K562 (cell line): ENCODE measurements at regions not wholly inside any gene's neighbourhood (a gene's known extent, or its start where the extent isn't known, plus 50 kb on each side); places are given as distances from the start of the nearest gene placed in this dataset.

ENCODE experiments used
- ATAC-seq: fragments of 200-7000 bp; cut with Tn5 transposase; 3 replicates; pipeline ENCODE4 v1.9.1; 2020; ENCODE audit warnings: moderate library complexity
- BruUV-seq: library from RNA; stranded (reverse); fragments of 400-500 nt; replicated peaks from 2 replicates; lab custom pipeline; 2021; lab: Mats Ljungman, UMichigan
- CTCF ChIA-PET: fragments of 300-600 bp; formaldehyde crosslinking; extraction: SDS; loops from one replicate; lab custom pipeline; 2021; ENCODE audit warnings: low intra/inter-chr PET ratio; lab: Yijun Ruan, JAX
- POLR2A ChIA-PET: fragments of 300-600, 350-650 bp; sonication (Branson Sonifier 250); formaldehyde crosslinking; extraction: SDS; loops from one replicate; lab custom pipeline; 2021; ENCODE audit warnings: antibody characterized with exemption, inconsistent platforms; lab: Yijun Ruan, JAX
- DNase-seq, 4 experiments: peaks; one replicate each; pipeline versions ENCODE4 v3.0.0 to v3.0.0-alpha.2; 2011 to 2018; ENCODE audit warnings: low spot score in 3 of 4, mixed read lengths in 3 of 4; ENCODE audit errors: extremely low read depth in 1 of 4
- FAIRE-seq: peaks from 2 replicates; lab custom pipeline; 2011; peaks lifted over from hg19 to GRCh38; lab: Jason Lieb, UNC
- H2AFZ ChIP-seq: 2 replicates; pipeline ENCODE4 v1.6.0; 2011; ENCODE audit warnings: low read depth, low read length, control low read depth, inconsistent platforms
- H3K27ac ChIP-seq: fragments of 200-600 bp; 3 replicates; pipeline ENCODE4 v1.8.0; 2011; ENCODE audit warnings: low read depth, mild to moderate bottlenecking, control low read depth, inconsistent platforms, low read length, moderate library complexity, mixed read lengths; ENCODE audit errors: extremely low read depth
- H3K27me3 ChIP-seq, 2 experiments: fragments of 300-600 bp in 1 of 2; 2 replicates in 1 of 2; 3 replicates in 1 of 2; pipeline versions ENCODE4 v1.6.0 to v1.8.0; 2011; ENCODE audit warnings: inconsistent platforms in 2 of 2, low read length in 2 of 2, mild to moderate bottlenecking in 1 of 2, mixed read lengths in 1 of 2, moderate library complexity in 1 of 2; ENCODE audit not compliant: control insufficient read depth in 2 of 2, insufficient read depth in 2 of 2
- H3K36me3 ChIP-seq: fragments of 300-600 bp; 3 replicates; pipeline ENCODE4 v1.8.0; 2011; ENCODE audit warnings: mild to moderate bottlenecking, low read length, inconsistent platforms; ENCODE audit not compliant: control insufficient read depth, insufficient read depth
- H3K4me1 ChIP-seq, 2 experiments: fragments of 200-600 bp in 1 of 2; replicated peaks in 1 of 2; 2 replicates in 1 of 2; 3 replicates in 1 of 2; pipeline versions ENCODE4 v1.5.1 to v1.8.0; 2011; ENCODE audit warnings: inconsistent platforms in 2 of 2, low read length in 2 of 2, mild to moderate bottlenecking in 1 of 2, mixed read lengths in 1 of 2, moderate library complexity in 1 of 2; ENCODE audit not compliant: control insufficient read depth in 2 of 2, insufficient read depth in 2 of 2
- H3K4me2 ChIP-seq: 2 replicates; pipeline ENCODE4 v1.6.1; 2011; ENCODE audit warnings: low read length, control low read depth, inconsistent platforms, mixed read lengths; ENCODE audit not compliant: insufficient read depth
- H3K4me3 ChIP-seq: fragments of 200-600 bp; sonication (generic), shearing (Covaris generic); 2 replicates; pipeline ENCODE4 v1.5.1; 2016; ENCODE audit warnings: control low read depth, inconsistent platforms
- H3K79me2 ChIP-seq: fragments of 200-600 bp; 3 replicates; pipeline ENCODE4 v1.8.0; 2011; ENCODE audit warnings: low read length, inconsistent platforms; ENCODE audit not compliant: control insufficient read depth, insufficient read depth
- H3K9ac ChIP-seq, 2 experiments: 2 replicates each; pipeline versions ENCODE4 v1.6.0 to v1.6.1; 2011; ENCODE audit warnings: low read depth in 2 of 2, low read length in 2 of 2, control low read depth in 1 of 2, inconsistent platforms in 1 of 2, mild to moderate bottlenecking in 1 of 2, mixed read lengths in 1 of 2; ENCODE audit not compliant: insufficient read depth in 1 of 2
- H3K9me1 ChIP-seq: one replicate; pipeline ENCODE4 v1.6.0; 2011; ENCODE audit warnings: inconsistent platforms, mild to moderate bottlenecking, low read length, moderate library complexity; ENCODE audit not compliant: control insufficient read depth, insufficient read depth
- H3K9me3 ChIP-seq: replicated peaks from 2 replicates; pipeline ENCODE4 v1.5.1; 2011; ENCODE audit warnings: low read depth, low read length, inconsistent platforms; ENCODE audit not compliant: control insufficient read depth, insufficient read depth
- H4K20me1 ChIP-seq: replicated peaks from 2 replicates; pipeline ENCODE4 v1.6.1; 2011; ENCODE audit warnings: low read length, inconsistent platforms, mixed read lengths; ENCODE audit not compliant: control insufficient read depth, insufficient read depth
- ARID2 ChIP-seq: fragments of 450-650 bp; IDR thresholded peaks from 2 replicates; pipeline ENCODE4 v1.6.1; 2017; ENCODE audit warnings: antibody characterized with exemption, mild to moderate bottlenecking
- TEAD1 ChIP-seq, 2 experiments: fragments of 450-650 bp in 1 of 2; sonication (generic) in 1 of 2; formaldehyde crosslinking; IDR thresholded peaks; 2 replicates each; pipeline versions ENCODE4 v1.4.0 to v1.8.0; 2020 to 2022; ENCODE audit warnings: mild to moderate bottlenecking in 2 of 2, missing genetic modification reagents in 1 of 2
- ZNF217 ChIP-seq: sonication (generic); formaldehyde crosslinking; IDR thresholded peaks from 2 replicates; pipeline ENCODE4 v1.8.0; 2022; ENCODE audit warnings: mild to moderate bottlenecking, missing genetic modification reagents
- WGBS: fragments of 100-300 bp; shearing (Covaris generic); methylation state at CpG from one replicate; pipeline ENCODE4 v1.1.6; 2016; ENCODE audit warnings: low coverage, mixed read lengths; ENCODE audit not compliant: insufficient coverage; ENCODE audit errors: missing lambda C conversion rate; 5-methylcytosine and 5-hydroxymethylcytosine counted together
- in situ Hi-C: fragments of 300-500 bp; cut with MboI; formaldehyde crosslinking; loops from 4 replicates; pipeline ENCODE4 v1.15.0; 2018; ENCODE audit warnings: inconsistent platforms, mixed read lengths
- intact Hi-C: fragments of 100-400 bp; cut with micrococcal nuclease; formaldehyde crosslinking; loops from 2 replicates; pipeline ENCODE4 v1.14.2; 2022
- TF ChIP-seq, protein P1 (sequence below): sonication (generic); formaldehyde crosslinking; IDR thresholded peaks from 2 replicates; pipeline ENCODE4 v1.8.0; 2022; ENCODE audit warnings: mild to moderate bottlenecking, missing genetic modification reagents

DNA sequence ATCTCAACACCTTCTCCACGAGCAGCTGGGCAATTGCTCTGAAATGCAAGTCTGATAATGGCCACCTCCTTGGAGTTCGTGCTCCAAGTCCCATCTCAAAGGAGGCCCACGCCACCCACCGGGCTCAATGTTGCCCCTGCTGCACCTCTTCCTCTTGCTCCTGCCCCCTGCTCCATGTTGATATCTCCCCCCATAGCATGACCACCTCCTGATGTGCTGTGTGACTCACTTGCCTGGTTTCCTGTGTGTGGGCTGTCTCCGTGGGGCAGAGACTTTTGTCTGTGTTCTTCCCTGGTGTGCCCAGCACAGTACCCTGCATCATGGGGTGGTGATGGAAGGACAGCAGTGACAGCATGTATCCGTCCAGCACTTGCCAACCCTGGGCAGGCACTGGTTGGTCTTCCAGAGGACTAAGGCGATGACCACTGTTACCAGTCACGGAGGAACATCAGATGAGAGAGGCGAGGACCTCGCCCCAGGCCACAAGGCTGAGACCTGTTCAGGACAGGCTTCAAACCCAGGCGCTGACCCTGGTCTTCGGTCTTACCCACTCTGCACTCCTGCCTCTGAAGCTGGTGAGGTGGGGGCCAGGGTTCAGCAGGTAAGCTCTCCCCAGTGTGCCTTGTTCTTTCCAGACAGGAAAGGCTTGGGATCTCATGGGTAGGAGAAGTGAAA, 104.6 kb upstream of the LRPAP1 start:
- Histone ChIP-seq H3K27me3 (peaks cover 11 to 60% of the 10 kb centered on the region in 2 experiments; a peak in 4 of 5 replicates), H3K9ac (no peak overlapping the region), H2AFZ (no peak overlapping the region), H3K36me3 (no peaks in the 10 kb centered on the region), H3K27ac (no peak overlapping the region), H3K4me3 (no peak overlapping the region), H3K4me2 (no peak overlapping the region), H3K9me1 (no peaks in the 10 kb centered on the region), H3K79me2 (no peaks in the 10 kb centered on the region), H3K9me3 (no peaks in the 10 kb centered on the region), H3K4me1 (peaks cover 0 to under 1% of the 10 kb centered on the region in 2 experiments; a peak in 2 of 5 replicates), H4K20me1 (no peaks in the 10 kb centered on the region)
- DNase-seq (no peak), ATAC-seq (no peak), FAIRE-seq (no peak)
- ChIA-PET CTCF (no interaction called here), POLR2A (no interaction called here)
- TF ChIP-seq, protein P1, sequence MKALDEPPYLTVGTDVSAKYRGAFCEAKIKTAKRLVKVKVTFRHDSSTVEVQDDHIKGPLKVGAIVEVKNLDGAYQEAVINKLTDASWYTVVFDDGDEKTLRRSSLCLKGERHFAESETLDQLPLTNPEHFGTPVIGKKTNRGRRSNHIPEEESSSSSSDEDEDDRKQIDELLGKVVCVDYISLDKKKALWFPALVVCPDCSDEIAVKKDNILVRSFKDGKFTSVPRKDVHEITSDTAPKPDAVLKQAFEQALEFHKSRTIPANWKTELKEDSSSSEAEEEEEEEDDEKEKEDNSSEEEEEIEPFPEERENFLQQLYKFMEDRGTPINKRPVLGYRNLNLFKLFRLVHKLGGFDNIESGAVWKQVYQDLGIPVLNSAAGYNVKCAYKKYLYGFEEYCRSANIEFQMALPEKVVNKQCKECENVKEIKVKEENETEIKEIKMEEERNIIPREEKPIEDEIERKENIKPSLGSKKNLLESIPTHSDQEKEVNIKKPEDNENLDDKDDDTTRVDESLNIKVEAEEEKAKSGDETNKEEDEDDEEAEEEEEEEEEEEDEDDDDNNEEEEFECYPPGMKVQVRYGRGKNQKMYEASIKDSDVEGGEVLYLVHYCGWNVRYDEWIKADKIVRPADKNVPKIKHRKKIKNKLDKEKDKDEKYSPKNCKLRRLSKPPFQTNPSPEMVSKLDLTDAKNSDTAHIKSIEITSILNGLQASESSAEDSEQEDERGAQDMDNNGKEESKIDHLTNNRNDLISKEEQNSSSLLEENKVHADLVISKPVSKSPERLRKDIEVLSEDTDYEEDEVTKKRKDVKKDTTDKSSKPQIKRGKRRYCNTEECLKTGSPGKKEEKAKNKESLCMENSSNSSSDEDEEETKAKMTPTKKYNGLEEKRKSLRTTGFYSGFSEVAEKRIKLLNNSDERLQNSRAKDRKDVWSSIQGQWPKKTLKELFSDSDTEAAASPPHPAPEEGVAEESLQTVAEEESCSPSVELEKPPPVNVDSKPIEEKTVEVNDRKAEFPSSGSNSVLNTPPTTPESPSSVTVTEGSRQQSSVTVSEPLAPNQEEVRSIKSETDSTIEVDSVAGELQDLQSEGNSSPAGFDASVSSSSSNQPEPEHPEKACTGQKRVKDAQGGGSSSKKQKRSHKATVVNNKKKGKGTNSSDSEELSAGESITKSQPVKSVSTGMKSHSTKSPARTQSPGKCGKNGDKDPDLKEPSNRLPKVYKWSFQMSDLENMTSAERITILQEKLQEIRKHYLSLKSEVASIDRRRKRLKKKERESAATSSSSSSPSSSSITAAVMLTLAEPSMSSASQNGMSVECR (CRISPR knock-in tag), result no peak
- TF ChIP-seq ZNF217 (CRISPR knock-in tag), result no peak
- no peak for TF ChIP-seq TEAD1 (CRISPR knock-in tag; IDR thresholded peaks at IDR 0.05)
- TF ChIP-seq ARID2, result no peak
- intact Hi-C loops (no loop called here), in situ Hi-C loops (no loop called here)
- no TSS peak for BruUV-seq
- 0% methylated on average over 12 of the region's 12 CpGs for WGBS
